GM21528 (cell line): ENCODE measurements at regions not wholly inside any gene's neighbourhood (a gene's known extent, or its start where the extent isn't known, plus 50 kb on each side); places are given as distances from the start of the nearest gene placed in this dataset.

Experiments used
- ATAC-seq: cut with Tn5 transposase; IDR thresholded peaks from one replicate; pipeline ENCODE4 v1.9.1; 2021; ENCODE audit warnings: mild to moderate bottlenecking, moderate library complexity; ENCODE audit not compliant: unreplicated experiment, low FRiP score

DNA sequence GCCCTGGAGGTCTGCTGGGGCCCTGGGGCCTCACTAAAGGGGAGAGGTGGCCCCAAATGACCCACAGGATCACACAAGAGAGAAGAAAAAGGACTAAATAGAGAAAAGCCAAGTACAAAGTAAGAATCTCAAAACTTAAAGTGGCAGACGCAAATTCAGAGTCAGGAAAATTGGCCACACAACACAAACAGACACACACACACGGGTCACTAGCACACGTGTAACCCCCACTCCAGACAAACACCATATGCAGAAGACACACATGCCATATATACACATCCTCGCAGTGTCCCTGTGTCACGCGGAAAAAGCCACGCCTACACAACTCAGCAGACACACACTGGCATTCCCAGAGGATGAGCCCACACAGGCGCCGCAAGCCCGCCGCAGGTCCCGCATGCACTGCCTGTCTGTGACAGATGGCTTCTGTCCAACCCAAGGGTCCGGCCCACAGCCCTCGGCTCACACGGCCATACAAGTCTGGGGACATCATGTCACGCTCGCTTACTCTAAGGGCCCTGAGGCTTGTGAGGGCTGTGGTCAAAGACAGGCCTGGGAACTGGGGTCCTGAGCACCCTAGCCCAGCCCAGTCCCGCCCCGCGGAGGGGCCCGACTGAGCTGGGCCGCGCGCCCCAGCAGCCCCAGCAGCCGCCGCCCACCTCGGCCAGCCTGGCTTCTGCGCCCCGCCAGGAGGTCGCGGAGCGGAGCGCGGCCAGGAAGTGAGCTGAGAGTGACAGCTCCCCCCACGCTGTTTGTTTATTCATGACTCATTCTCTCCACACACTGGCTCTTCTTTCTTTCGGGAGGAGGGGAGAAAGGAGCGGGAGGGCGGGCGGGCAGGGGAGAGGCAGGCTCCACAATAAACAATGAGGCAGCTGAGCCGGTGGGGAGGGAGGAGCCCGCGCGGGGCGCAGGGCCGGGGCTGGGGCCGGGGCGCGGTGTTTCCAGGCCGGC, 95.5 kb upstream of the ZMIZ1 start:
- ATAC-seq = peak; percentile 89

DNA sequence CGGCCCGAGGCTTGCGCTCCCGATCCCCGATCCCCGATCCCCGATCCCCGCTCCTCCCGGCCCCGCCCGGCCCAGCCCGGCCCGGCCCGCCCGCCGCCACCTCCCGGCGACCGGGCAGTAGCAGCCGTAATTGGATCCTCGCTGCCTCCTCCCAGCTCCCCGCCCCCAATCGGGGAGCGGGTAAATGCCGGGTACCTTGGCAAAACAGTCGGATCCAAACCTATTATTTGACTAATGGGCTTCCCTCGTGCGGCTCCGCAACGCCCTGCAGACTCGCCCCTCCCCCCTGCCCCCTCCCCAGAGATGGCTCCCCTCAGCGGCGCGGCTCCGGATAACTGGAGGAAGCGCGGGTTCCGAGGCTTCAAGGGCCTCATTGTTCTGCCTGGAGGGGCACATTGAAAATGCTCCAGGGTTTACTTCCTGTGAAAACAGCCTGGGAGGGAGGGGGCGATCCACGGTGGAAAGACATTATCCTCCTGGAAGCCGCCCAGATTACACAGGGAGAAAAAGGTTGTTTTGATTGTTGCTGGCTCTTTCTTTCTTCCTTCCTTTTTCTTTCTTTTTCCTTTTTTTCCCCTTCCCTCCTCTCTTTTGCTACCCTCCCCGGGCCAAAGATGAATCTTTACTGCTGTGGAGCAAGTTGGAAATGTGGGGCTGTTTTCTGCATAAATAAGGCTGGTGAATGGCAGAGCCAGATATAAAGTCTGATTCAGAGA, 94.7 kb upstream of the ZMIZ1 start:
- peak; percentile 44 for ATAC-seq

- no peak for ATAC-seq
Measured at GRCh38 chr10:78974617-78975317, 94.0 kb upstream of the ZMIZ1 start.

DNA sequence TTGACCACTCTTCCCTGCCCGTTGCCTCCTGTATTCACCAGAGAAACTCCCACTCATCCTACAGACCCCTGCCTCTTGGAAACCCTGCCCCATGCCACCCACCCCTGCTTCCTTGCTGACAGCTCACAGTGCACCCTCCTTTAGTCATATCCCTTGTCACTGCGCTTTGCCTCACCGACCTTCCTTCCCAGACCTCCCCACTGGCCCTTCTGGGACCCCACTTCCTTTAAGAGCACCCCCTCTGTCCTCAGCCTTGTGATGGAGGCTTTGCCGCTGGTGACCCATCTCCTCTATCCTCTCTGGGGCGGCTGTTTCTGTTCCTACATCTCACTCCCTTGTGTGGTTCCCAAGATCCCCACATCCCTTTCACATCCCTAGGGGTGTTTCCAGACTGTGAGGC, 92.8 kb upstream of the ZMIZ1 start:
- no peak for ATAC-seq

DNA sequence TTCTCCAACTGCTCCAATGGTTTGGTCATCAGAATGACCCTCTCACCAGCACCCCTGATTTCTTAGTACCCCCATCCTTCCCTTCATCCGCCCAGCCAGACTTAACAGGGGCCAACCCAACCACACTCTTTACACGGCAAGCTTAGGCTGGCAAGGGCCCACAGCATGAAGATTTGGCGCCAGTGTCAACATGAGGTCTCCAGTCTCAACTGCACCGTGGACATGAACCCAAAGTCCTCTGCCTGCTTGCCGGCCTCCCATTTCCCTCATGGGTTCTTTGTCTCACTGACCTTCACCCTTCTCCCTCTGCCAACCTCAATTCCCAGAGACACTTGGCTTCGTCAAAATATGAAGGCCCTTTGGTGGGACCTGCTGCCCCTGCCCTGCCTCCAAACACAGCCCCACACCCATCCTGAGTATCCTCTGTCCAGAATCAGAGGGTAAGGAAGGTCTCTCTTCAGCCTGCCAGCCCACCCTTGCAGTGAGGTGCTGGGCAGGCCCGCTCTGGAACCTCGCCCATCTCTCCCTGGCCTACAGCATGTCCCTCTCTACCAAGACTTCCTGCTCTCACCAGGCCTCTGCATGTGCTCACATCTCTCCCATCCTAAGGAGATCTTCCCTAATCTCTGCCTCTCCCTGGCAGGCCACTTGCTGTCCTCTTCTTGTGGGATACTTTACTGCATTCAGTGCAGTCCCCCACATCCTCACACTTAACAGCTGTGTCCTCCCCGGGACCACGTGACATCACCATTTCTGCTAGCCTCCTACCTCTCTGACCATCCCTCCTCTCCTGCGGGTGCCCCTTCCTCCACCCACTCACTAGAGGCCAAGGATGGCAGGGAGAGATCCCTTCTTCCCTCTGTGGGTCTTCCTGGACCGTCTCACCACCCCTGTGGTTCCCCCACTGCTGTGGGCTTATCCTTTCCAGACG, 91.7 kb upstream of the ZMIZ1 start:
- ATAC-seq = no peak

GRCh38 chr10:78979938-78980337, 88.8 kb upstream of the ZMIZ1 start:
- ATAC-seq = no peak

- ATAC-seq = no peak
Measured at GRCh38 chr10:78980354-78980753, 88.4 kb upstream of the ZMIZ1 start.

DNA sequence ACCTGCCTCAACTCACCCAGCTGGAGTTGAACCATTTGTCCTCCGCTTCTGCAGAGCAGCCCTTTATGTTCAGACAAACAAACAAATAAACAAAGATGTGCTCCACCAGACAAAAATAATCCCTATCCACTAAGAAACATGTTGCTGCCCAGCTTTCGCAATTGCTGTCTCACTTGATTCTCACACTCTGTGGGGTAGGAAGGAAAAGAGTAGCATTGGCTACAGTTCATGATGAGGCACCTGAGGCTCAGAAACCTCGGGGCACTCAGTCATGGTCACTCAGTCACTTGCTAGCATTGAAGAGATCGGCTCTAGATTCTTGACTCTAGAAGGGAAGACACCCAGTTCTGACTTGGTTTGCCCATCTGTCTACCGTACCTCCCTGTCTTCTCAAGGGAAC, 88.0 kb upstream of the ZMIZ1 start:
- ATAC-seq = no peak

DNA sequence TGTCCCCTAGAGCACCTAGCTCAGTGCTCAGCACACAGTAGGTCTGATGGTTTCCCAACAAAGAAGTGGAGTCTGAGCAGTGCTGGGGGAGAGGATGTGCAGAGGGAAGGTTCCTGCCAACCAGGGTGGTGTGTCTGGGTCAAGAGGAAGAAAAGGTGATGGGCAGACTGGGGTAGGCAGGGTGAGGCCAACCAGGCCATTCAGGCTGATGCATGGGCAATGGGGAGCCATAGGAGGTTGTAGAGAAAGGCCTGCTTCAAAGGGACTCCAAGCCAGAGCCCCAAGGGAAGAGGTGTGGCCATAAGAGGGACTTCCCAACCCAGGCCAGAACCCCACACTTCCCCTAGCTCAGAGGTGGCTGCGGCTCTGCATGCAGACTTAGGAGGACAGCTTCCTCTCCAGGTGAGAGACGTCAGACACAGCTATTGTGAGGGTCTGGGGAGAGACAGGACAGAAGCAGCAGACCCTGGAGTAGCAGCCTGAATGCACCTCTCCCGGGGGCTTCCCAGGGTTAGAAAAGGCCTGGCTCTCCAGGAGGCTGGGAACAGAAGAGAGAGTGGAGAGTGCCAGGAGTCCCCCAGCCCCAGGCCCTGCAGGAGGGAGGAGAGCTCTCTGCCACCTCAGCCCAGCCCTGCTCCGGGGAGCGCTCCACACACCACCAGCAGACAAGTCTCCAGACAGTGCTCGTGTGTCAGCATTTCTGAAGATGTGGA, 87.4 kb upstream of the ZMIZ1 start:
- ATAC-seq = no peak

- ATAC-seq = no peak
Measured at GRCh38 chr10:78981970-78982281, 86.8 kb upstream of the ZMIZ1 start.

- no peak for ATAC-seq
Measured at GRCh38 chr10:78982726-78983125, 86.0 kb upstream of the ZMIZ1 start.

DNA sequence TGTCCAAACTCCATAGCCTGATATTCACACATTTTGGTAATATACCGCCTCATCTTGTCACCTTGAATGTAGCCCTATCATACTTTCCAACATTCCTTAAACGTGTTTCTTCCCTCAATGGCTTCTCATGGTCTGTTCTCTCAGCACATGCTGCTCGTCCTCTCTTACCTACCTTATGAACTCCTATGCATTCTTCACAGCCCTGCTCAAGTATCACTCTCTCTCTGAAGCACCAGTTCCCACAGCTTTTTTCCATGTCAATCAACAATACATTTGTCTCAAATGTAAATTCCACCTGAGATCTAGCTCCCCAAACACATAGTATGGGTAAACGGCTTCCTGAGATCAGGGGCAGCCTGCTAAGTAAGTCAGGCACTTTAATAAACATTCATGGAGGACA, 85.2 kb upstream of the ZMIZ1 start:
- no peak for ATAC-seq

DNA sequence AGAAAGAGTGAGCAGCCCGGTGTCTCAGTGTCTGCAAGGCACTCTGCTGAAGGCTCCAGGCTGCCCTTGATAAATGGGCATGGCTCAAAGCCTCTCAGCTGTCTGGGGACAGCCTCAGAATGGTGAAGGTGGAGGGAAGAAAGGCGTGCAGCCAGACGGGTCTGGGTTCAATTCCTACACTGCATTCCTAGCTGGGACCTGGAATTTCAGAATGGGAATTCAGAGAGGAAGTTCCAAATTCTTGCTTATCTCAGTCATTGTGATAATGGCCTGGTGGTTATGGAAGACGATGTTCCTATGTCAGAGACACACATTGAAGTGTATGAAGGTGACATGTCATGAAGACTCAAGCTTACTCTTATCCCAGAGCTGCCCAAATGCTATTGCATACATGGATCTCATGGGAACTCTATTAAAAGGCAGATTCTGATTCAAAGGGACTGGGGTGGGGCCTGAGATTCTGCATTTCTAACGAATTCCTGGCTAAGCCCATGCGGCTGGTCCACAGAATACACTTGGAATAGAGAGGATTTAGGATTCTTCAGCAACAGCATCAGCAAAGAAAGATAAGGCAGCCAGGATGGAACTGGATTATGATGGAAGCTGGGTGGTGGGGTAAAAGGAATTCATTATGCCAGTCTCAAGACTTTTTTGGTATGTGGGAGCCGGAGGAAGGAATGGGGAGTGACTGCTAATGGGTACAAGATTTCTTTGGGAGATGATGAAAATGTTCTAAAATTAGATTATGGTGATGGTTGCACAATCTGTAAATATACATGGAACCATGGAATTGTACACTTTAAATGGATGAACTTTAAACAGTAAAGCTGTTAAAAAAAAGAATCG, 82.6 kb upstream of the ZMIZ1 start:
- no peak for ATAC-seq

DNA sequence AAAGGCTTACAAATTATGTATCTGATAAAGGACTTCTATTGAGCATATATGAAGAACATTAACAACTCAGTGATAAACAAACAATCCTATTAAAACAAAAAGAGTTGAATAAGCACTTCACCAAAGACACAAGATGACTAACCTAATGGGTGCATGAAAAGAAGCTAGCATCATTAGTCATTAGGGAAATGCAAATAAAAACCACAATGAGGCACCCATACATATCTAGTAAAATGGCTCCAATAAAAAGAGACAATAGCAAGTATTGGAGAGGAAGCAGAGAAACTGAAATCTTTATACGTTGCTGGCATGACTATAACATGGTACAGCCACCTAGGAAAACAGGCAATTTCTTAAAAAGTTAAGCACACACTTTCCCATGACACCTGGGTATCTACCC, 77.6 kb upstream of the ZMIZ1 start:
- ATAC-seq = no peak

DNA sequence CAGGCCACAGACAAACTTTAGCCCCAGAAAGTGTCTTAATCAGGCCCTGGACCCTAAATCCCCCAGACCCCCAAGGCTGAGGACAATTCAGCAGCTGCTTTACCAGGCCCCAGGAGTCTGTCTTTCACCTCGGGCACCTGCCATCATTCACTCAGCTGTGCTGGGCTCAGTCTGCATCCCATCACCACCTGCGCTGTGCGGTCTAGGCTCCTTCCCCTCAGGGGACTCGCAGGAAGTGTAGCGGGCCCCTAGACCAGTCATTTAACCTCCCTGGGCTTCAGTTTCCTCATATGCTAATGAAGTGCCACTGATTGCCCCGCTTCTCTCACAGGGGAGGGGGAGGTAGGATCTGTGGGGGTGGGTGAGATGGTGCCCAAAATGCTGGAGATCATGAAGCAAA, 76.4 kb upstream of the ZMIZ1 start:
- ATAC-seq = no peak

GRCh38 chr10:78993261-78993945, 75.4 kb upstream of the ZMIZ1 start:
- no peak for ATAC-seq

DNA sequence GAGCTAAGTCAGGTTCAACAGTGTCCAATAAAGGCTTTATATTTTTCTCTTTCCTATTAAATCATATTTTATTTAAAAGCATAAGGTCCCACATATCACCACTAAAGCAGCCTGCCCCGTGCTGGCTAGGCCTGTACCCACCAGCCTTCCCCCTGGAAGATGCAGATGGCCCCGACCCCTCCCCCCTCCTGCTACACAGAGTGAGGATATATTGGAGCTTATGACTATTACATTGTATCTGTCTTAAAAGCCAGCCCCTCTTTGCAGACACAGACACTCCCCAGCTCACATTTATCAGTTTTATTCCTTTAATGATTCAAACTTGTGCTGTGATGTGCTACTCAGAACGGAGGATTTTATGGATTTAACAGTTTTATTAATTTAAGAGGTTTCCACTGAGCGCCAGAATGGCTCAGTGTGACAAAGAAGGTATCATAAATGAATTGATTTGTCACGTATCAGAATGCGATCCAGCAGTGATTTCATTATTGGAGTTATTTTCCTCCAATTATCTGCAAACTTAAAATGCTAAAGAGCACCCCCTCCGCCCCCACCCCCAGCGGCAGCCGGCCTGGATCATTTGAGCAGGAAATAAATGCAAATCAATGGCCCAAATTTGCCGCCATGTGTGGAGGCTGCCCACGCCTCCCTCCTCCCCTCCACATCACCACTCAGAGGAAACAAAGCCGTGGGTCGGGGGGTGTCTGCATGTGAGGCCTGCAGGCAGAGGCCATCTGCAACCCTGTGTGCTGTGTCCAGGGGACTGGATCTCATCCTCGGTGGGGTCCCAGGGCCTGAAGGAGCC, 72.6 kb upstream of the ZMIZ1 start:
- ATAC-seq = no peak

- ATAC-seq = no peak
Measured at GRCh38 chr10:78996792-78997129, 72.0 kb upstream of the ZMIZ1 start.
